Adrenal gland (tissue), 9 donors: ENCODE measurements at regions not wholly inside any gene's neighbourhood (a gene's known extent, or its start where the extent isn't known, plus 50 kb on each side); places are given as distances from the start of the nearest gene placed in this dataset.

Source experiments
- DNase-seq, 7 donors: peaks; one replicate each; pipeline ENCODE4 v3.0.0-alpha.2; 2019 to 2020
- H3K27ac ChIP-seq, 5 donors: fragments of 200-600 bp; sonication (generic) in 4 of 5; 1 replicate in 3 of 5; 2 replicates in 2 of 5; pipeline versions ENCODE4 v1.5.1 to v1.8.0; 2016 to 2020; ENCODE audit warnings: mild to moderate bottlenecking in 1 of 5
- H3K27me3 ChIP-seq: fragments of 200-600 bp; 2 replicates; pipeline ENCODE4 v1.8.0; 2021
- H3K36me3 ChIP-seq, 2 donors: fragments of 200-600 bp; replicated peaks in 1 of 2; 1 replicate in 1 of 2; 2 replicates in 1 of 2; pipeline versions ENCODE4 v1.5.1 to v1.8.0; 2018 to 2022
- H3K4me1 ChIP-seq, 2 donors: fragments of 200-600 bp; replicated peaks in 1 of 2; 1 replicate in 1 of 2; 2 replicates in 1 of 2; pipeline versions ENCODE4 v1.5.1 to v1.8.0; 2018 to 2021
- H3K4me3 ChIP-seq, 4 donors: fragments of 200-600 bp; sonication (generic) in 3 of 4; one replicate each; pipeline ENCODE4 v1.5.1; 2016 to 2018
- H3K9me3 ChIP-seq, 3 donors: fragments of 200-600 bp; sonication (generic) in 1 of 3; replicated peaks in 1 of 3; 1 replicate in 2 of 3; 2 replicates in 1 of 3; pipeline versions ENCODE4 v1.5.1 to v1.8.0; 2016 to 2021
- CTCF ChIP-seq, 6 experiments: fragments of 450-650 bp in 4 of 6; fragments of 200-600 bp in 2 of 6; sonication (generic) in 1 of 6; IDR thresholded peaks; 1 replicate in 5 of 6; 2 replicates in 1 of 6; pipeline versions ENCODE4 v1.5.1 to v1.8.0; 2016 to 2021; ENCODE audit warnings: antibody characterized with exemption in 6 of 6, mild to moderate bottlenecking in 2 of 6, moderate library complexity in 1 of 6
- POLR2A ChIP-seq, 2 donors: fragments of 450-650 bp; IDR thresholded peaks; one replicate each; pipeline ENCODE4 v1.6.1; 2017; ENCODE audit warnings: antibody characterized with exemption in 2 of 2, mild to moderate bottlenecking in 2 of 2, moderate library complexity in 1 of 2
- WGBS, 4 donors: extraction: QIAGEN DNeasy Blood & Tissue Kit in 2 of 4; methylation state at CpG; one replicate each; pipeline versions ENCODE4 v1.1.5 to v1.1.7; 2013 to 2017; 5-methylcytosine and 5-hydroxymethylcytosine counted together
- intact Hi-C, 2 donors: fragments of 100-400 bp; cut with DNase I; formaldehyde crosslinking; loops; one replicate each; pipeline versions ENCODE4 v1.14.1 to v1.15.0; 2022 to 2023
- donor health status: healthy with polysubstance abuse.
- donor health status: Bipolar disorder and iron deficiency.
- donor health status: DM: yes; HTN: yes; CAD: no.
- donor health status: DM: no; HTN: no; CAD: no.
- donor health status: DM: no; HTN: no; CAD: no.

GRCh38 chr16:55388131-55388862 lies 64.3 kb downstream of the IRX6 start:
- Histone ChIP-seq H3K4me3 (no peak overlapping the region), H3K27ac (no peak overlapping the region), H3K27me3 (peaks cover 6% of the 10 kb centered on the region), H3K36me3 (no peaks in the 10 kb centered on the region), H3K4me1 (no peaks in the 10 kb centered on the region), H3K9me3 (no peaks in the 10 kb centered on the region)
- no peak for DNase-seq
- intact Hi-C loops: no loop called here
- 77 to 89% (median 83%) methylated on average over 4 to 5 of the region's 5 CpGs for WGBS, 4 donors
- no peak for TF ChIP-seq CTCF (IDR thresholded peaks at IDR 0.05)

GRCh38 chr16:55389426-55390073 lies 65.5 kb downstream of the IRX6 start:
- no peaks in the 10 kb centered on the region for H3K36me3 ChIP-seq
- no peaks in the 10 kb centered on the region for H3K9me3 ChIP-seq
- 58 to 83% (median 68%) methylated on average over 9 of the region's 9 CpGs for WGBS, 4 donors
- no peaks in the 10 kb centered on the region for H3K4me1 ChIP-seq
- DNase-seq: peak in 2 of 7 donors; percentile 4 to 15
- H3K4me3 ChIP-seq: no peak overlapping the region
- H3K27ac ChIP-seq: no peak overlapping the region
- peaks cover 6% of the 10 kb centered on the region for H3K27me3 ChIP-seq
- intact Hi-C loops: no loop called here
- TF ChIP-seq POLR2A (IDR thresholded peaks at IDR 0.05) (no peak), CTCF (IDR thresholded peaks at IDR 0.05) (no peak)

DNA sequence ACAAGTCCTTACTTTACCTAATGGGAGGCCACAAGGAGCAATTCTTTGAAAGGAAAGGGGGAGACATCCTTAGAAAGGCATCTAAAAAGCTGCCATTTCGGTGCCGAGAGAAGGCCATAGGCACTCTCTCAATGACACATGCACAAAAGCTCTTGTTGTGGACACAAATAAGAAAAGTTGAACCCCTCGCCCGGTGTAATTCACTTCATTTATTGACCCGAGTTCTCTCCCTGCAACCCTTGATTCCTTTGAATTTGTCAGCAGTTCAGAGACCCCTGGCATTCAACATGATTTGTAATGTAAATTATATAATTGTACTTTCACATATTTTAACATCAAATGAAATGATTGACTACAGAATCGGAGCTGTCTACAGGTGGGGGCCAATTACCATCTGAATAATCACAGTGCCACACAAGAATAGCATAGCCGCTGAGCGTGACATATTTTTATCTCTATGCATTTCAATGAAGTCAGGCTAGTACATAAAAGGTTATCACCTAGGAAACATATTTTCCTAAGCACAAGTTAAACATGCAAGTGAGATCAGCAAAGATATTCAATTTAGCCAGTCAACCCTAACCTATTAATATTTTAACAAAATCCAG lies 66.7 kb downstream of the IRX6 start:
- no peak for DNase-seq
- H3K4me1 ChIP-seq: no peaks in the 10 kb centered on the region
- H3K9me3 ChIP-seq: no peaks in the 10 kb centered on the region
- no peak overlapping the region for H3K4me3 ChIP-seq
- H3K27ac ChIP-seq: no peak overlapping the region
- no peaks in the 10 kb centered on the region for H3K36me3 ChIP-seq
- 69 to 74% (median 71%) methylated on average over 8 of the region's 8 CpGs for WGBS, 4 donors
- intact Hi-C loops: no loop called here
- TF ChIP-seq POLR2A (IDR thresholded peaks at IDR 0.05): no peak
- no peak for TF ChIP-seq CTCF (IDR thresholded peaks at IDR 0.05)
- peaks cover 6% of the 10 kb centered on the region for H3K27me3 ChIP-seq

GRCh38 chr16:55391760-55392375 lies 67.9 kb downstream of the IRX6 start:
- H3K9me3 ChIP-seq: no peaks in the 10 kb centered on the region
- no peak overlapping the region for H3K27ac ChIP-seq
- TF ChIP-seq POLR2A (IDR thresholded peaks at IDR 0.05) (no peak), CTCF (IDR thresholded peaks at IDR 0.05) (no peak)
- WGBS, 4 donors: 40 to 47% (median 45%) methylated on average over 2 of the region's 2 CpGs
- no peaks in the 10 kb centered on the region for H3K4me1 ChIP-seq
- no peaks in the 10 kb centered on the region for H3K36me3 ChIP-seq
- peaks cover 6% of the 10 kb centered on the region for H3K27me3 ChIP-seq
- intact Hi-C loops: no loop called here
- H3K4me3 ChIP-seq: no peak overlapping the region
- DNase-seq: no peak
